Heart left ventricle (tissue), 13 donors: ENCODE measurements at regions not wholly inside any gene's neighbourhood (a gene's known extent, or its start where the extent isn't known, plus 50 kb on each side); places are given as distances from the start of the nearest gene placed in this dataset.

ENCODE experiments used
- POLR2A ChIP-seq, 2 donors: fragments of 450-650 bp; IDR thresholded peaks; one replicate each; pipeline ENCODE4 v1.6.1; 2017; ENCODE audit warnings: antibody characterized with exemption in 2 of 2, mild to moderate bottlenecking in 2 of 2, moderate library complexity in 2 of 2
- TF ChIP-seq, protein P1 (sequence below), 12 donors: fragments of 200-600 bp; sonication (generic) in 4 of 12; IDR thresholded peaks; one replicate each; pipeline versions ENCODE4 v1.5.0 to v1.8.0; 2018 to 2022; ENCODE audit warnings: antibody characterized with exemption in 12 of 12, mild to moderate bottlenecking in 5 of 12
- donor health status: ischemic (EF 13 %, LVEDD 7.1; RV severe dilation, severe dysfunction).
- donor health status: DM: no; HTN: yes; CAD: no.
- donor health status: DM: no; HTN: no; CAD: no.
- donor health status: ischemic (EF 25% LVEDD 6.9; RV normal size, moderate dysfunction).
- donor health status: ischemic (EF 25% LVEDD 5.7; RV mildly dilated, moderate dysfunction).
- donor health status: ischemic (EF 35%, LVEDD 5.7; RV mildly dilated, moderate dysfunction).
- donor health status: nonischemic (EF 11% LVEDD 7.7; RV severe dilation, severe dysfunction).
- donor health status: DM: yes; HTN: yes; CAD: no.
- donor health status: PGD.
- donor health status: ischemic (EF 29% LVEDD 5.4; RV normal size, mild dysfunction).
- donor health status: nonischemic (EF 23%, LVEDD 6.1; RV moderate dilation, normal function).

- TF ChIP-seq POLR2A (IDR thresholded peaks at IDR 0.05), result no peak
- TF ChIP-seq, protein P1, sequence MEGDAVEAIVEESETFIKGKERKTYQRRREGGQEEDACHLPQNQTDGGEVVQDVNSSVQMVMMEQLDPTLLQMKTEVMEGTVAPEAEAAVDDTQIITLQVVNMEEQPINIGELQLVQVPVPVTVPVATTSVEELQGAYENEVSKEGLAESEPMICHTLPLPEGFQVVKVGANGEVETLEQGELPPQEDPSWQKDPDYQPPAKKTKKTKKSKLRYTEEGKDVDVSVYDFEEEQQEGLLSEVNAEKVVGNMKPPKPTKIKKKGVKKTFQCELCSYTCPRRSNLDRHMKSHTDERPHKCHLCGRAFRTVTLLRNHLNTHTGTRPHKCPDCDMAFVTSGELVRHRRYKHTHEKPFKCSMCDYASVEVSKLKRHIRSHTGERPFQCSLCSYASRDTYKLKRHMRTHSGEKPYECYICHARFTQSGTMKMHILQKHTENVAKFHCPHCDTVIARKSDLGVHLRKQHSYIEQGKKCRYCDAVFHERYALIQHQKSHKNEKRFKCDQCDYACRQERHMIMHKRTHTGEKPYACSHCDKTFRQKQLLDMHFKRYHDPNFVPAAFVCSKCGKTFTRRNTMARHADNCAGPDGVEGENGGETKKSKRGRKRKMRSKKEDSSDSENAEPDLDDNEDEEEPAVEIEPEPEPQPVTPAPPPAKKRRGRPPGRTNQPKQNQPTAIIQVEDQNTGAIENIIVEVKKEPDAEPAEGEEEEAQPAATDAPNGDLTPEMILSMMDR (IDR thresholded peaks at IDR 0.05), result no peak
Observed at GRCh38 chr15:46151786-46152185, 517.0 kb downstream of the SQOR start.
